Limb (tissue), 2 donors: ENCODE measurements at regions not wholly inside any gene's neighbourhood (a gene's known extent, or its start where the extent isn't known, plus 50 kb on each side); places are given as distances from the start of the nearest gene placed in this dataset.

Source experiments
- DNase-seq, 2 donors: peaks; one replicate each; pipeline ENCODE4 v3.0.0-alpha.2; 2016; ENCODE audit errors: extremely low spot score in 2 of 2

DNA sequence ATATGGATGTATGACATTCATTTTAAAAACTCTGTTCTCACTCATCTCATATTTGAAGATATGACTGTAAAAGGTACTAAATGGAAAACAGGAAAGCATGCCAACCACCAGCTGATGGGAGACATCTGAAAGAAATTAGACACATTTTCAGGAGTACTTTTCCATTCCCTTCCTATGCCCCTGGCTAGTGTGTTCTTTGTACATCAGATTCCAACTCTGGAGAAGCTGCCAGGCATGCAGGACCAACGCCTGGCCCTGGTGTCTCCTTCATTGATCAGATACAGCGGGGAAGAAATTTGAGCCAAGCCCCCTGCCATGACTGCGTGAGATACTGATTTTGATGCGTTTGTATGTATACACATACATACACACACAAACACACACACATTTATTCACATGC lies 599.0 kb upstream of the SYT4 start:
- DNase-seq, result peak in 1 of 2 donors; percentile 23

DNA sequence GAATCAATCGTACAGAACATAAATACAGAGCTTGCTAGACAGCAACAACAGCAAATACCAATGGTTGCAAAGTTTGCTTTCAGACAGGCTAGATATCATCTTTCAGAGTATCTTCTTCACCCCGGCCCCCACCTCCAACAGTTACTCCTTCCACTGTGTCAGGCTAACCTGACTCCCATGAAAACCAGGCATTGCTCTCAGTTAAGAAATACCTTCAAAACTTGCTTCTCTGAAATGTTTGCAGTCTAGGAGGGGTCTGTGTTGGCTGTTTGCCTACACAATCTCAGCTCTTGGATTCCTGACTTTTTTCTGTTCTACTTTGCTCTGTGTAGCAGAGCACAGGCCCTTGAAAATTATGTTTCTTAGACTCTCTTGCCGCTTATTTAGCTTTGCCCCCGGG lies 599.5 kb upstream of the SYT4 start:
- no peak for DNase-seq

DNA sequence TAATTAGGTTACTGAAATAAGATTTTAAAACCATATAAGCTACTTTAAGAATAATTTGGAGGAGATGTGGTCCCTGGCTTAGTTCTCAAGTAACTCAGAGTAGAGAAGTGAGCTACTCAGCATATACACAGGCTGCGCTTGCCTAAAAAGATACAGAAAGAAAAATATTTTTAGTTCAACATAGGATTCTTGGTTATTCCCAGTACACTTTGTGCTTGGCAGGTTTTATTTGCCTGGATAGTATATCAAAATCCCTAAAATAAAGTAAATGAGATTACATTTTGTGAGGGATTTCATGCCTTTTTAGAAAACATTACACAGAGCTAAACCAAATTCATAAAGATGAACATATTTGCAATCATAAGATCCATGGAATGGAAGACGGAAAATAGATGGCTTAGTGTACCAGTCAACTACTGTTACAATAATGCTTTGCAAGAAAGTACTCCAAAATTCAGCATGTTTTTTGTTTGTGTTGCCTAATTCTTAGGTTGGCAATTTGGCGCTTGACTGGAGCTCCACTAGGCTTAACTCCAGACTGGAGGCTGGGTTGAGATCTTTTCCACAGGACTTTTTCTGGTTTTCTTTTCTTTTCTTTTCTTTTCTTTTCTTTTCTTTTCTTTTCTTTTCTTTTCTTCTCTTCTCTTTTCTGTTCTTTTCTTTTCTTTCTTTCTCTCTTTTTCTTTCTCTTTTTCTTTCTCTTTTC lies 600.5 kb upstream of the SYT4 start:
- DNase-seq, result no peak

DNA sequence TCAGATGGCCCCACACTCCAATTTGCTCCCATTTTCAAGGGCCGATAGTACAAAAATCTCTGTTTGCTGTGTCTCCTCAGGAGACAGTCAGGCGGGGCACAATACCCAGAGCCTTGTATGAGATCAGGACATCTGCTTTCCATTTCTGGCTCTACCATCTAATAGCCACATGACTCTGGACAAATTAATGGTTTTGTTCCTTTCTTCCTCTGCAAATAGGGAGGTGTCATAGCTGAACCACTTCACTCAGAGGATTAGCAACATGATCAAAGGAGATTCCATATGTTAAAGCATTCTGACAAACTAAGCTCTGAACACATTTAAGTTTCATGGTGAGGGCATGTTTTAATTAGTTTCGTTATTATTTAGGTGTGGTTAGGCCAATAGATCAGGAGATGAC lies 602.1 kb upstream of the SYT4 start:
- peak in 1 of 2 donors; percentile 18 for DNase-seq

DNA sequence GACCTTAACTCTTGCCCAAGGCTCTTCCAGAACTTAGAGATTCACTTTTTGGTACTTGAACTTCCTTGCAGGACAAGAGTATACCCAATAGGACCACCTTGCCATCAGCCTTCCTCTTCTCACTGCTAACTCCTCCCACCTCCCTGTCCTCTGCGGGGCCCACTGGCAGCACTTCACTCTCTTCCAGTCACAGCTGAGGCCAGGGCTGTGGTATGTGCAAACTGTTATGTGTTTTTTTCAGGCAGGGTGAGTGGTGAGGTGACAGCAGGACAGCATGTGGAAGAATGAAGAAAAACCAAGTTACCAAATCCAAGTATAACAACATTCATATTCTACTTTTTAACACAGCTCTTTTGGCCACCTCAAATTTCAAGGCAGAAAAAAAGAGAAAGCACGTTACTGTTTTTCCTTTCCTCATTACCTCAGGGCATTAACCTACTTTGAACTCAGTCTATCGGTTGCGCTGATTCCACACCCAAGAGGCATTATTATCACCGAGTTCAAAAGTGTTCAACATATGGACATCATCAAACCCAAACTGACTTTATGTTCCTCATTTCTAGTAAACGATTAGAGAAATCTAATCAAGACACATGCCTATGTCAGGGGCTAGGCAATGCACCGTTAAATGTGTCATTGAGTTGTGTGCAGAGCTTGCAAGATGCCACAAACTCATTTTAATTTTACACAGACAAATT lies 605.2 kb upstream of the SYT4 start:
- no peak for DNase-seq

DNA sequence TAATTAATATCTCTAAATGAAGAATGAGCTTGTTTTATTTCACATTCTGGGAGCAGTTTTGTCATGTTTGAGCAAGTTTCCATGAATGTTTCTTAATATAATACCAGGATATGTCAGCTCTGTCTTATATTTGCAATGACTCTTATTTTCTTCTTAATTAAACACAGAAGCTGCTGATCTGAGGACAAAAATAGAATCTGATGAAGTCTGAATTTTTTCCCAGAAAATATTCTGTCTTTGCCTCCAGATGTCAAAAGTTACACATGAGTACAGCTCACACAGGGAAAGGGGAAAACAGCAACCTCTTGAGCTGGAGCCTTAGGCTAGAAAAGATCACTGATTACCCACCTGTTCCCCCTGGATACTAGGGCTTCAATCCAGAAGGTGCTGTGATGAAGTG lies 606.6 kb upstream of the SYT4 start:
- DNase-seq, result no peak

DNA sequence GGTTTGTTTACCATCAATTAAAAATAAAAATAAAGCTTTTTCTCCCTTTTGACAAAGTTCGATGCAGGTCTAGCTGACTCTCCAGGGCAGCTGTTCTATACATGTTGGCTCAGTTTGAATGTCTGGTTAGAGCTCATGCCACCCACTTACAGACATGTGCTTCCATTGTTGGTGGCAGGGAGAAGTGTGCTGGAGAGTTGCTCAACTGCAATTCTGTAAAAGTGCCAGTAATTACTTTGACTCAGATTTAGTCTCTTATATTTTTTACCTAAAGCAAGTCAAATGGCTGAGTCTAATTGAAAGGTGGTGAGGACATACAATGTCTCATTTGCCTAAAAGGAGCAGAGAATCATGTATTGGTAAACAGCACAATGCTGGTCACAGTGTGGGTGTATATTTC lies 609.1 kb upstream of the SYT4 start:
- no peak for DNase-seq

DNA sequence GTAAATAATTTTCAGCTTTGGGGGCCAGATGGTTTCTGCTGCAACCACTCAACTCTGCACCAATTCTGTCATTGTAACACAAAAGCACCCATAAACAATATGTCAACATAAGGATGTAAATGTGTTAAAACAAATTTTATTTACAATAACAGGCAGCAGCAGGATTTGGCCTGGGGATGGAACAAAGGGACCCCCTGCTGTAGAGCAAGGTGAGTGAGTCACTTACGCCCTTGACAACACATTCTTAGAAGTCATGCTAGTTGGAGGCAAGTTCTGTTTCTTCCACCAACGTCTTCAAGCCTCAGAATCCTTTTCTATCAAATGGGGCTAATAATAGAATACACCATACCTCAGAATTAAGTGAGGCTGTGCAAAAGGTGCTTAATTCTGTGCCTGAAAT lies 610.2 kb upstream of the SYT4 start:
- DNase-seq, result no peak

DNA sequence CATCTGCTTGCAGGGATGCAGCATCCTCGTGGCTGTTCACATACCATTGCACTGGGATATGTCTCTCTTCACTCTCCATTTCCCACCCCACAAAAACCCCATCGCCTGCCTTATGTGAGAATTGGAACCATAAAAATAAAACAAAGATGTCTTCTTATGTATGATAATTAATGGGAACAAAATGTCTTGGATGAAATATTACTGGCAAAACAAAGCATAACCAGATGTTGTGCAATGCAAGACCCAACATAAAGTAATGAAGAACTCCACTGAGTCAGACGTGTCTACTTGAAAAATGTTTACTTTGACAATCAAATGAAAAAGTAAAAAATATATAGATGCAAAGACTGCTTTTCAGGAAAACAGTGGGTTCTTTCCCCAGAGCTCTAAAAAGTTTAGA lies 611.3 kb upstream of the SYT4 start:
- DNase-seq, result peak in 1 of 2 donors; percentile 13

DNA sequence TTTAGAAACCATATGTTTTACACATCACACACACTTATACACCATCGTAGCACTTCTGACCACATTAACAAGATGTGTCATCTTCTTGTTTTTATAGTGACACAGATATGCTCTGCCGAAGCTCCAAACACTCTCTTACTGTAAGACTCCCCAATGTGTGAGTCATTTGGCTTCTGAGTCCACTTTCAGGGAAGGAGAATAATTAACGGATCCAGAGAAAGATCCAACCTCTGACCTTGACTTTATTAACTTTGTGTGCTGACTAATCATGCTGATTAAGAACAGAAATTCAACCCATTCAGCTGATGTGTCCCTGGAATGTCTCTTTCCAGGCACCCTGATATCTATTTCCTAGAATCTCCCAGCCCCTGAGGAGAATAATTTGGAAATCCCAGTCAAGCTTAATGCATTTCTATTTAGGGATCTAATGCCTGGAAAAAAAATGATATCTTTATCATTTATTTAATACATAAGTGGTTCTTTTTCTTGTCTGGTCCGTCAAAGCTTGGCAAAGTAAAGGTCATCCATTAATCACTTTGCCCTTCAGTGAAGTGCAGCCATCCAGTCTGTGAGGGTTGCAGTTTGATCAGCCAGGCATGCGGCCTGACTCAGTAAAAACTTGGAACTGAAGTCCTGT lies 615.8 kb upstream of the SYT4 start:
- no peak for DNase-seq

DNA sequence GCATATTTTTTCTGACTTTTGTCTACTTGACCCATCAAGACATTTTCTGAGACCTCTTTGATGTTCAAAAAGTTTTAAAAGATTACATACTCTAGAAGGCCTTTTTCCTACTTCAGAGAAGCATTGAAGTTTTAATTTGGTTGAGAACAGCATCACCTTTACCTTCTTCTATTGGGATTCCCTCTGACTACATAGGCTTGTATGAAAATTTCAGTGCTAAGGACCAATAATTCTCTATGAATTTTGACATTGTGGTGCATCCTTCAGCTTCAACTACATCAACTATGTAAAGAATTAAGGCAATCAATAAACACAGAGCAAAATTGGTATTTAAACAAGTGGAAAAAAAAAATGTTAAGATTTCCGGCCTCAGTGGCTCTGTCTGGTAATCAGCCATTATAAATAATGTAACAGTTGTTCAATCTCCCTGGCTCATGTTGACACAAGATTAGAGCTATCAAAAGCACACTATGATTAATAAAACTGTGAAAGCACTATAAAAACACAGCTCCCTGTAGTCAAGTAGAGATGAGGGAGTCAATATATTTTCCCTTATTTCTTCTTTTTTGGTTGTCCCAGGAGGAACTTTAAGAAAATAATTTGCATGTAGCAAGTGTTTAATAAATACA lies 627.0 kb upstream of the SYT4 start:
- no peak for DNase-seq

DNA sequence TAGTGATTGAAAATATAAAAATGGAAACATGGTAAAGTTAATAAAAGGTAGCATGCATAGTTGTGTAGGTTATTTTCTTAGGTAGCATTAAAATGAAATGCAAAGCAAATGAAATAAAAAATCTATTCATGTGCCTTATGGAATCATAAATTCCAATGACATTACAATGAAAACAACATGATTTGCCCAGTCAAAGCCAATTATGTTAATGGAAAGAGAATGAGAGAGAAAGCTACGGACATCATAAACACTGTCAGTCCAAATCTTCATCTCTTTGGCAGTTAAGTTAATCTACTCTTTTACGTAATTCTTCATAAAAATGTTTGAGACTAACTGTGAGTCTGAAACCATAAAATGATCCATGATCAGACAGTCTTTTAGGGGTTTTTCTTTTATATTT lies 636.7 kb upstream of the SYT4 start:
- no peak for DNase-seq

DNA sequence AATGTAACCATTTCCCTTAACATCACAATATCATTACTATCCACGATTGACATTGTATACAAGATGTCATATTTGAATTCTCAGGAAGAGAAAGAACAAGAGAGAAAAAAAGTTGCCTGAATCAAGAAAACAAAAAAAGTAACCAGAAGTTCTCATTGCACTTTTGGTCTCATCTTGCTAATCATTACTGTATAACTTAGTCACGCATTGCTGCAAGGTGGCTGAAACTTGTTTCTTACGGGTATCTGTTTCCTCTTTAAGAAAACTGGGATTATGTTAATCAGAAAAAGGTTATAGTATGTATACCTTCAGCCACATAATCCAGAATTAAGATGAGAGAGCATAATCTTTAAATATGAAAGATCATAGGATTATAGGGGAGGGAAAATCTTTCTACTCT lies 639.7 kb upstream of the SYT4 start:
- DNase-seq, result no peak

DNA sequence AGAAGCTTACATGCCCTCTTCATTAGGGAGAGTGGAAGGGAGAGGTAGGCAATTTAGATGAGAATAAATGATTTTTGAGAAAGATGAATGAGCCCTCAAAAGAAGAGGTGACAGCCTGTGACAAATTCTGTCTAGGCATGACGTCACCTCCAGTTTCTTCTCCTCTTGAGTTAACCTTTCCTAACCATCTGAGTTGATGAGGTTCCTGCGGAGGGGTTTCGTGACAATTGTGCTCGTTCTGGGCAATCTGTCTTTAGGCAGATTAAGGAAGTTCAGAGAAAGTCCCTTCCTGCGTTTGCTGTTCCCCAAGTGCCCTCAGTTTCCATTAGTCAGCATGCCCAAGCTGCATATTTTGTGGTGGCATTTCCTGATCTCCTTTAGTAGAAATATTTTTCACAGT lies 640.2 kb upstream of the SYT4 start:
- no peak for DNase-seq

DNA sequence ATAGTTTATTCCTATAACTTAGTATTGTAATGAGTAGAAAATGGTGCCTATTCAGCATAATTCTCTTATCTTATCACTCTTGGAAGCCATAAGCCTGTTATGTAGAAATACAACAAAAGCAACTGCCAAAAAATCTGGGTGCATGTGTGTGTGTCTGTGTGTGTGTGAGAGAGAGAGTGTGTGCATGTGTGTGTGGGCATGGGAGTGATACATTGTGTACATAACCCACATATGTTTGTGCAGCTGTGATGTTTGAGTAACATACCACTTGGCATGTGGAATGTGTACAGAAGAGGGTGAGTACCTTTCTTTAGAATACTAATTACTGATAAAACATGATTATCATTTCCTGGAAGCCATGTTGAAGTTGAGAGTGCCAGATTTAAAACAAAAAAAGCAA lies 642.3 kb upstream of the SYT4 start:
- no peak for DNase-seq

DNA sequence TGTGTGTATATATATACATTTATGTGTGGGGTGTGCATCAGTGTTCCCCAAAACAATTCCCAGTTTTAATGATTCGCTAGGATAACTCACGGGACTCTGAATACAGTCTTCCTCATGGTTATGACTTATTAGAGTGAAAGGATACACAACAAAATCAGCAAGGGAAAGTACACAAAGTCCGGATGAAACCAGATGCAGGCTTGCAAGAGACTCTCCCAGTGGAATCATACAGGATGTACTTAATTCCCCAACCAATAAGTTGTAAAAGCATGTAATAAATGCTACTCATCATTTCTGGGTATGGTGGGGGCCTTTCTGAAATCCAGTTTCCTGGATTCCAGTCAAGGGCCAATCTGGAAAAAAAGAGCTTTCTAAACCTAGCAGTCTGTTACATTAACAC lies 654.1 kb upstream of the SYT4 start:
- DNase-seq, result peak in 1 of 2 donors; percentile 32

DNA sequence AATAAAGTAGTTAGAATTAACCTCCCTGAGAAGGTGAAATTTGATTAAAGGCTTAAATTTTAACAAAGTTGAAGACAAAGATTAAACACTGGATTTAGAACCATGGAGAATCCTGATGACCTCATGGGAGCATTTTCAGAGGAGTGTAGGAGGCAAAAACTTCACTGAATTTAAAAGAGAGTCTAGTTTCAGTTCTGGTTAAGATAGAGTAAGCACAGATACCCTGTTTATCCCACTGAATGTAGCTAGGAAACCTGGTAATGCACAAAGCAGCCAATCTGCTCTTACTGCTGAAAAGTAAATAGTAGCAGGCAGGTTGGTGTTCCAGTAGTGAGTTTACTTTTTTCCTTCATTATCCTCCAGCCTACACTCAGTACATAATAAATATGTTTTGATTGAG lies 654.9 kb upstream of the SYT4 start:
- peak in 1 of 2 donors; percentile 36 for DNase-seq

DNA sequence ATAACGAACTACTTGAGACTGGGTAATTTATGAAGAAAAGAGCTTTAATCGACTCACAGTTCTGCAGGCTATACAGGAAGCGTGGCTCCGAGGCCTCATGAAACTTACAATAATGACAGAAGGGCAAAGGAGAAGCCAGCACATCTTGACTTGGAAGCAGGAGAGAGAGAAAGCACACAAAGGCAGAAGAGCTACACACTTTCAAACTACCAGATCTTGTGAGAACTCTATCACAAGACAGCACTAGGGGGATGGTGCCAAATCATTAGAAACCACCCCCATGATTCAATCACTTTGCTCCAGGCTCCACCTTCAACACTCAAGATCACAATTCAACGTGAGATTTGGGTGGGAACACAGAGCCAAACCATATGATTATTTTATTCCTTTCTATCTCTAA lies 655.9 kb upstream of the SYT4 start:
- no peak for DNase-seq

DNA sequence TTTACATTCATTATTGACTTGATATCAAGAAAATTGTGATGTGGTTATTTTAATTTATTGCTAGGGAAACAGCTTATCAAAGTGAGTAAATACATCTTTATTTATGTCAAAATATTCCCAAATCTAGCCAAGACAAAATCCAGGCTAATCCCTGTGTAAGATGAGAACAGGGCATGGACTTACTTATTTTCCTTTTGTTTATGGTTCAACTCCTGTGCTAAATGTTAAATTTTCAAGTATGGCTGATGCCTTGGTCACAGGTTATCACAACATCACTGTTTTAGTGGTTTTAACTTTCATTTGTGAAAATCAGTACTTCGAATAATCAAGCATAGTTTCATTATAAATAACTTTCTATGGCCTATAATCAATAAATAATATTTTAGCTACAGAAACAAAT lies 657.0 kb upstream of the SYT4 start:
- no peak for DNase-seq

DNA sequence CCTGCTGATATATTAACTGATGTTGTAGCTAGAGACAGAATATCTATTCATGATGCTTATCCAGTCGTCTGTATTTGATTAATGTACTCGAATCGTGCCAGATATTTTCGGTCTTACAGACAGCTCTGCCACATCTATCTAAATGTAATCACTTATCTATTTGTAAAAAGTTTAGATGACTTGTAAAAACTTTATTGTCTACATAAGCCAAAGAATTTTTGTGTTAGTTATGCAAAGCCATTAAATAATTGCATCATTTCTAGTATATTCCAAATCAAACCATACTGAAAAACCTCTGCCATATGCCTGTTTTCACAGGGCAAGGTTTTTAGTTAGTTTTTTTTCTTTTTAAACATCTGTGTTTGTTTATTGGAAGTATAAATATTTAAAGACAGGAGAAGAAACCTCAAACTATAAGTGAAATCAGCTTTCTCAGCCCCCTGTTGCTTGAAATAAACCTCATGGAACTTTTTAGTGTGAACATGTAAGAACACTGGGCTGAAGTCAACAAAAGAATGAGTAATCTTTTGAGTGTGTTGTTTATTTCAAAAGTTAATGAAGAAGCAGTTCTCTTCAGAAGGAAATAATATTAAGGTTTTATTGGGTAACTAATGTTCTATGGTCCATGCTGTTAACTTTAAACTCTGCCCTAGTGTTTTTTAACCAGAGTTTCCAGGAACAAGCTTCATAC lies 657.6 kb upstream of the SYT4 start:
- peak in 1 of 2 donors; percentile 45 for DNase-seq

DNA sequence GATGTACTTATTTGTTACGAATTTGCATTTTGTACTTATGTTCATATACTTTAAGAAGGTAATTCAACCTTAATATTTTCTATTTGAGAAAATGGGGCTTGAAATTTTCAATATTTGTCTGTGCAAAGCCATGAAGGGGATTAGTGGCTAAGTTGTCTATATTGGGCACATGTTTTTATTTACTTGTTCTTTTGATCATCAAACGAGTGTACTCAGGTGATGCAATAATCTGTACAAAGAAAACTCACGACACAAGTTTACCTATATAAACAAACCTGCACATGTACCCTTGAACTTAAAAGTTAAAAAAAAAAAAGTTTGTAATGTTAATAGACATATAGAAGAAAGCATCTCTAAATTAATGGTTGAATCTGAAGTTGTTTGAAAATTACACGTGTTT lies 658.9 kb upstream of the SYT4 start:
- DNase-seq, result no peak

DNA sequence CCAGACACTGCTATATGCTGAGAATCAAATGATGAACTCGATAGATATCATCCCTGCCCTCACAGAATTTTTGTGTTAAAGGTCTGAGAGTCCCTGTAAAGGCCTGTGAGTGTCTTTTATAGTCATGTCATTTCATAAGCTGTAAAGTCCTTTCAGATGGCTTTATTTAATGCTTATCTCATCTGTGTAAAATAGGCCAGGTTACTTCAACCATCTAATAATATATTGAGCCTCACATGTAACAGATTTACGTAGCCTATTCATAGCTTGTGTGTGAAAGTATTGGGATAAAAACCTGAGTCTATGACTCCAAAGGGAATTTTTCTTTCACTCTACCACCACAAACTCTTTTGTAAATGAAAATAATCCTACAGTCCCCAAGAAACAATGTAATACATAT lies 672.0 kb upstream of the SYT4 start:
- DNase-seq, result no peak
